ENCODE measurements at regions not wholly inside any gene's neighbourhood (a gene's known extent, or its start where the extent isn't known, plus 50 kb on each side); places are given as distances from the start of the nearest gene placed in this dataset.

DNA sequence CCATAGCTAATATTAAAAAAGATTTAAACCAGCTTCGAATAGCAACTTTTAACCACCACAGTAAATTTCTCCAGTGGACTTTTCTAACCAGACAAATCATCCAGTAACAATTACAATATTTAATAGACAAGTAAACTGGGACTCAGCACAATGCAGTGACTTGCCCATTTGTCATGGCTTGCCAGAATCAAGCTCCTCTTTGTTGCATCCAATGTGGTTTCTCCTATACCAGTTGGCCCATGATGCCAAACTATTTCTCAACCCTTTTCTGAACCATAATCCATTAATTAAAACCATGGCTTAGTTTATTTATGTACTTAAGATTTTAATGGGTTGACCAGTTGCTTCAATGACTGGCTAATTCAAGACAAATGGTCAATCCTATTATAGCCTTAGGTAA is 64.4 kb downstream of the DIO2 start:
- DNase-seq (ENCODE audit: low read depth in 2 of 2), result no peak

DNA sequence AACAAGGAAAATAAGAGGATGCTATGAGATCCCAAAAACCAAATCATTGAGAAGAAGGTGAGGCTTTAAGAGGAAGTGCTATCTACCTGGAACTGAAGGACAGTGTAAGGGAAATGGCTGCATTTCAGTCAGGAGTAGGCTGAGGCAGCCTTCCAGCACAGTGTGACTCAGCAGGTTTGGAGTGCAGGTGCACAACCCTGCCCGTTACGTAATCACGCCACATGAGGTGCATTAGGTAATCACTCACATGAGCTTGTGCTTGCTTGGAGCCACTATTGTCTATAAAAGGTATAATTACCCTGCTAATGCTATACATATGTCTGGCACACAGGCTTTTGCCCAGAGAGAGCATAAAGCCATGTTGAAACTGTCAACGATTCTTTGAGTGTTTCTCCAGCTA is 74.9 kb downstream of the DIO2 start:
- no peak for DNase-seq (ENCODE audit: low read depth in 2 of 2)

GRCh38 chr14:80135305-80136088 is 75.8 kb downstream of the DIO2 start:
- DNase-seq (ENCODE audit: low read depth in 2 of 2), result no peak

DNA sequence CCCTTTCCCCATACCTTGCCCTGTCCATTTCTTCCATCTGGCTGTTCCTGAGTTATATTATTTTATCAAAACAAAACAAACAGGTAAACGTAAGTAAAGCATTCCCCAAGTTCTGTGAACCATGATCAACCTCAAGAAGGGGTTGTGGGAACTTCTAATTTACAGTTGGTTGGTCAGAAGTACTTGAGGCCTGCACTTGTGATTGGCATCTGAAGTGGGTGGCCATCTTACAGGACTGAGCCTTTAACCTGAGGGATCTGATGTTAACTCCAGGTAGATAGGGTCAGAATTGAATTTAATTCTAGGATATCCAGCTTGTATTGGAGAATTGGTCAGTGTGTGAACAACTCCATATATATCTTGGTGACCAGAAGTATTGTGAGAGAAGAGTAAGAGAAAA is 77.0 kb downstream of the DIO2 start:
- DNase-seq (ENCODE audit: low read depth in 2 of 2), result no peak

DNA sequence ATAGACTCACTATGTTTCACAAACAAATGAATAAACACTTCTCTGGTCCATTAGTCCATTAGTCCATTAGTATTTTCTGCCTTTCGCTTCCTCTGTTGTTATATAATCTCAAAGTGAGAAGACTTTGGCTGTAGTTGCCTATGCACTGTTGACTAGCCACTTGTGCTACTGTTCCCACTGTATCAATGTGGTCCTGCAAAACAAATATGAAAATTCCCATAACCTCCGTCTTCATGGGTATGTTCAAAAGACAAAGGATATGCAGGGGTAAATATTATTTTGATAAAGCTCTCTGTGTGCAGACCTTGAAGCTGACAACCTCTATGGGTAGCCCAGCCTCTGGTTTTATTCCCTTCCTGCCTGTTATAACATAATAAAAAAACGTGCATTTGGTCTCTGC is 77.8 kb downstream of the DIO2 start:
- no peak for DNase-seq (ENCODE audit: low read depth in 2 of 2)

- no peak for DNase-seq (ENCODE audit: low read depth in 2 of 2)
These were observed 83.8 kb downstream of the DIO2 start for GRCh38 chr14:80127466-80127865.

DNA sequence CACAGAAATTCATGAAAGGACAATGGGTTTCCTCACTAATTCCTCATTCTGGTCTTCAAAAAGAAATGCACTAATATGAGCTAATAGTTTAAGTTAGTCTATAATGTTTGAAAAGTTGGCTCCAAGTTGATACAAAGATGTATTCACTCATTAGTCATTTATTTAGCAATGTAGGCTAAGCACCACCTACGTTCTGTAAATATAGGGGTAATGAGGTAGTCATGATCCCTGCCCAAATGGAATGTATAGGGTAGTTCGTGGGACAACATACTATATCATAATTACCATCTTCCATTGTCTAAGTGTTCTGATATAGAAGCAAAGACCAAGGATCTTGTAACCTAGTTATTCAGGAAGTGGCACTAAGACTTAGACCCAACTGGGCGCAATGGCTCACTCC is 86.5 kb downstream of the DIO2 start:
- no peak for DNase-seq (ENCODE audit: low read depth in 2 of 2)

DNA sequence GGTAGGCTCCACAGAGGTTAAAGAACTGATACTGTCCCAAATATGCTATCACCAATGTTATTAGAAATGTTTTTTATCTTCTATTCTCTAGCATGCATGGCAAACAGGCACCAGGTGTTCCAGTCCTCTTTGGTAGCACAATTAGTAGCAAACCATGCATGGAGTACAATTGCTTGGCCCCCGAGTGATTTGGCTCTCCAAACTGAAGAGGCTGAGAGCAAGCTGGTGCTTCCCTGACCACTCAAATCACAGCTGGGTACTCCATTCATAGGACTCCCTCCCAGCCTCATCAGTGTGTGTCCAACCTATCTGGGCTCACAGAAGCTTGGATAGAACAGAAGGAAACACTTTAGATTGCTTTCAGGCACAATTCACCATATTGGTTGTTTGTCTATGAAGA is 93.4 kb downstream of the DIO2 start:
- no peak for DNase-seq (ENCODE audit: low read depth in 2 of 2)

- DNase-seq (ENCODE audit: low read depth in 2 of 2), result no peak
These were observed 95.1 kb downstream of the DIO2 start for GRCh38 chr14:80116157-80116556.

- no peak for DNase-seq (ENCODE audit: low read depth in 2 of 2)
These were observed 100.6 kb downstream of the DIO2 start for GRCh38 chr14:80110721-80111120.

GRCh38 chr14:80109055-80109454 is 102.2 kb downstream of the DIO2 start:
- DNase-seq (ENCODE audit: low read depth in 2 of 2), result no peak

- DNase-seq (ENCODE audit: low read depth in 2 of 2), result no peak
These were observed 102.9 kb downstream of the DIO2 start for GRCh38 chr14:80108430-80108829.

GRCh38 chr14:80105488-80105994 is 105.8 kb downstream of the DIO2 start:
- no peak for DNase-seq (ENCODE audit: low read depth in 2 of 2)

DNA sequence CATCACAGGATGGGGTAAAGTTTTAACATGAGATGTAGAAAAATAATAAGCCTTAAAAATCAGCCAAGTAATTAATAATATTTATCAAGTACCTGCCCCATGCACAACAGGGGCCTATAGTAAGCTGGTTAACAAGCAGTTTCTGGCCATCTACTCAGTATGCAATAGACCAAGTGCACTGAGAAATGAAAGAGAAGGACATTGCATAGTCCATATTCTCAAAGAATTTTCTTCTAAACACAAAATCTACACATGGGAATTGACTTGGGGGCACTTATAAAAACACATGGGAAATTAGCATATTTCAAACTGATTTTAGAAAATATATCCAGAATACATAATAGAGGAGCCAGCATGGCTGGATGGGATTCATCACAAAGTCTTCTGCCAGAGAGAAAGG is 109.5 kb downstream of the DIO2 start:
- DNase-seq (ENCODE audit: low read depth in 2 of 2), result no peak

DNA sequence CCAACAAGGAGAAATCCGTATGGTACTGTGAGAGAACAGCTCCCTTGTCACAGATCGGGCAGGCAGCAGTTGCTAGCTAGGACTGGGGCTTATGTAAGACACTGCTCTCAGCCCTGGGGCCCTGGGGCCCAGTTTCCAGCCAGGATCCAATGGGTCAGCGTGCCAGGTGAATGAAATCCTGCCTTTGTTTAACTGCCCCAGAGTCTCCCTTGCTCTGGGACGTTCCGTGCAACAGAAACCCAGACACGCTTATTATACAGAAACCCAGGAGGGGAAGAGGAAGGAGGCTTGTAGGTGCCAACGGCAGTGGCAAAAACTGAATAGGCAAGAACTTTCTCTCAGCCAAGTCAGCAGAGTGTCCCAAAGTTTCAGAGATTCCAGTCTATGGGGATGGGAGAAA is 110.6 kb downstream of the DIO2 start:
- DNase-seq (ENCODE audit: low read depth in 2 of 2), result no peak

DNA sequence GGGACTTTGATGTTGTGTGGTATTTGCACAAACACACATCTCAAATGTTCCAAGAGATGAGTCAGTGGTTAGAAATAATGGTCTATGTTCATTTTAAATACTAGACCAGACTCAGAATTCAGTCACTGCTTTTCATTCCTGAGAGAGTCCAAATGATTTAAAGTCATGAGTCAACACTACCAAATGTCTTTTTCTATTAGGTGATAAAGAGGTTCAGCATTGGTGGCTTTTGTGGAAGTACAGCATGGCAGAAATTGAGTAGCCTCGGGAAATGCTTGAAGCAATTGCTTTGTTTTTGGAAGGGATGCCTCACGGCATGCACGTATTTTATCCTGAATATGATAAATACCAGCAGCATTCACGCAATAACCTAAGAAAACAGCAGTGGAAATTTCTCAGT is 115.7 kb downstream of the DIO2 start:
- no peak for DNase-seq (ENCODE audit: low read depth in 2 of 2)

GRCh38 chr14:80087411-80087810 is 123.9 kb downstream of the DIO2 start:
- DNase-seq (ENCODE audit: low read depth in 2 of 2), result no peak

- DNase-seq (ENCODE audit: low read depth in 2 of 2), result no peak
These were observed 127.1 kb downstream of the DIO2 start for GRCh38 chr14:80084196-80084595.

DNA sequence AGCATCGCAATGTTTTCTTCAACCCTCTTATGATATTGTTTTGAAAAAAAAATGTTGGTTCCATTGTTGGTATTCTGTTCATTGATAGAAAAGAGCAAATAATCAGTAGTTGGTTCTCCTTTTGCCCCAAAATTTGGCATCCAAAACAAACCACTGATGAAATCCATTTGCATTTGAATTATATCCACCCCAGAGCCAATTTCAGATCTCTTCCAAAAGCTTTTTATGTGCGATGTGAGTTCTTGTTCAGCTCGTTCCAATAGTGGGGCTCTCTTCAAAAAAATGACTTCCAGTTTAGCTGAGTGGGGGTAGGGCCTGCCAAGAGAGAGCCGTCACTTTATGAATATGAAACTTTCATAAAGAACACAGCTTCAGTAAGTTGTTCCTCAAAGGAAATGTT is 130.7 kb downstream of the DIO2 start:
- DNase-seq (ENCODE audit: low read depth in 2 of 2), result no peak

DNA sequence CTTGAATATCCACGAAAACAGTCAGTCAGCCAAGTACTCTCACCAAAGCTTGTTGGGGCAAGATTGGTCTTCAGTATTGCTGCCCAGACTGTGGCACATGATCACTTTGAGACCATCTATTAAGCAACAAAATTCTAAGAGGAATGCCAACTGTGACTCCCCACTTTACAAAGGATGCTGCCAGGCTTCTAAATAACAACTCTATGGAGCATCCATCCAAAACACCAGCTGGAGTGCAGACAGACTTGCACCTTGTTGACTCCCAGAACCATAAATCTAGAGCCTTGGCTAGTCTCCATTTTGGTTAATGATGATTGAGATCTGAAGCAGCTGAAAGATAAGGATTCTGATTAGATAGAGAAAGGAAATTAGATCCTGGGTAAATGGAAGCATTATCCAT is 132.8 kb downstream of the DIO2 start:
- no peak for DNase-seq (ENCODE audit: low read depth in 2 of 2)

- DNase-seq (ENCODE audit: low read depth in 2 of 2), result no peak
These were observed 134.0 kb downstream of the DIO2 start for GRCh38 chr14:80077262-80077661.

DNA sequence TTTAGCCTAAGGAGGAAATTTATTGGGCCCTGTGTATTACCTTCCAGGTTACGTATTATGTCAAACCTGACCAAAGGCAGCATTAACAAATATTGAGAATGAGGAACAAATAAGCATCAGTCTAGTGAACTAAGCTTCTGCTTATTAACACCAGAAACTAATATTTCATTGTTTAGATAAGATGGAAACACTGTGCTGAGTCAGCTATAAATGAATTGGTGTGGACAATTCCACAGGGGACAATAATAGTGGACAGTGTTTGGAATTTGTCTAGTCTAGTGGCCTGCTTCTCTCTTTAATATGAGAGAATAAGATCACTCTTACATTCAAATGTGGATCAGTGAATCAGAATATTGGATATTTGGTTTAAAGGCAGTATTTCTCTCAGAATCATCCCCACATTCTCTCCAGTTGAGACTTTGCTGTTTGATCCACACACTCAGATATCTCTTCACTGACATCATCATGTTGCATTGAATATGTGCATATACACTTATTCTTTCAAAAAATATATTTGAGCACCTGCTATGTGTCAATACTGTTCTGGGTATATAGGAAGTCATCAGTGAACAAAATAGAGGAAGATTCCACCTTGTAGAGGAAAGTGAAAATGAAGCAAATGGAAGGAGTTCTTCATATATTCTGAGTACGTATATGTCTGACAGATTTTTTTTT is 136.3 kb downstream of the DIO2 start:
- no peak for DNase-seq (ENCODE audit: low read depth in 2 of 2)

DNA sequence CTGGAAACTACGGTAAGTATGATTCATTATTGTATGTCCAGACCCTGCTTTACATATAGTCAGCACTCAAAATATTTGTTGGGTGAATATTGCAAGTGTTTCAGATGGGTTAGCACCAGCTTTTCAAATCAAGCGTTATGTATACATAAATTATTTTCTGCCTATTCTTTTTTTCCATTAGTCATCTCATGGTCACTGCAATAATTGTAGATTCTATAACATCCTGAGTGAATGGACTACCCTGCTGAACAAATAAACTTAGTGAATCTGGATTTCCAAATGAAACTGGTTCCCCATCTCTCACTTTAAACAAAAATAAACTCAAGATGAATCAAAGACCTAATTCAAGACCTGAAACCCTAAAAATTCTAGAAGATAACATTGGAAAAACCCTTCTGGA is 152.3 kb downstream of the DIO2 start:
- no peak for DNase-seq (ENCODE audit: low read depth in 2 of 2)

DNA sequence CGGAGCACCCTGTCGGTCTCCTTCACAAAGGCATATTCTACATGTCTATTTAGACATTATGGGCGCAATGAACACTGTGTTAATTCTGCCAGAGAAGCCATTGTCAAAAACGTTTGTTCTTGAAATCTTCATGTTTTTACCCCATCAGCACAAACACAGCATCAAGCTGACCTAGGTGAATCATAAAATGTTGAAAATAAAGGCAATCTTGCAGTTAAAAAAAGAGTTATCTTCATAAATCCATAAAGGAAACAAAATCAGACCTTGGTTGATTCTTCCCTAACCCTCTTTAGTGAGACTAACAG is 154.9 kb downstream of the DIO2 start:
- DNase-seq (ENCODE audit: low read depth in 2 of 2), result no peak

All from fibroblast of skin of left quadriceps (primary cell).